Endothelial cell of umbilical vein (primary cell): ENCODE measurements at regions not wholly inside any gene's neighbourhood (a gene's known extent, or its start where the extent isn't known, plus 50 kb on each side); places are given as distances from the start of the nearest gene placed in this dataset.

Experiments
- BruUV-seq: library from RNA; stranded (reverse); fragments of 400-500 nt; replicated peaks from 2 replicates; lab custom pipeline; 2021; lab: Mats Ljungman, UMichigan
- CTCF ChIA-PET: fragments of 300-600, 350-600 bp; sonication (Branson Sonifier 250); formaldehyde crosslinking; loops from one replicate; lab custom pipeline; 2021; ENCODE audit warnings: antibody characterized with exemption, inconsistent platforms; lab: Charles Lee
- POLR2A ChIA-PET: fragments of 300-600, 350-600 bp; sonication (Branson Sonifier 250); formaldehyde crosslinking; loops from one replicate; lab custom pipeline; 2021; ENCODE audit warnings: antibody characterized with exemption, inconsistent platforms; lab: Charles Lee
- DNase-seq: peaks from one replicate; pipeline ENCODE4 v3.0.0-alpha.2; 2011; ENCODE audit warnings: low read depth, low spot score
- FAIRE-seq: peaks from 2 replicates; lab custom pipeline; 2011; peaks lifted over from hg19 to GRCh38; lab: Jason Lieb, UNC
- H2AFZ ChIP-seq: 2 replicates; pipeline ENCODE4 v1.6.0; 2012; ENCODE audit warnings: low read depth, low read length, control low read depth, inconsistent platforms
- H3K27ac ChIP-seq: 2 replicates; pipeline ENCODE4 v1.5.1; 2011; ENCODE audit warnings: low read depth, mild to moderate bottlenecking, control low read depth, low read length, moderate library complexity; ENCODE audit not compliant: insufficient read depth
- H3K27me3 ChIP-seq, 2 experiments: 2 replicates each; pipeline versions ENCODE4 v1.6.0 to v1.6.1; 2011; ENCODE audit warnings: low read length in 2 of 2, mixed read lengths in 1 of 2; ENCODE audit not compliant: control insufficient read depth in 2 of 2, insufficient read depth in 2 of 2
- H3K36me3 ChIP-seq, 2 experiments: 2 replicates in 1 of 2; 3 replicates in 1 of 2; pipeline ENCODE4 v1.5.1; 2011; ENCODE audit warnings: low read length in 2 of 2, mild to moderate bottlenecking in 1 of 2, moderate library complexity in 1 of 2; ENCODE audit not compliant: control insufficient read depth in 2 of 2, insufficient read depth in 2 of 2; ENCODE audit errors: extremely low read depth in 1 of 2
- H3K4me1 ChIP-seq: 3 replicates; pipeline ENCODE4 v1.5.1; 2011; ENCODE audit warnings: mild to moderate bottlenecking, low read length; ENCODE audit not compliant: control insufficient read depth, insufficient read depth; ENCODE audit errors: extremely low read depth
- H3K4me2 ChIP-seq: 2 replicates; pipeline ENCODE4 v1.6.1; 2011; ENCODE audit warnings: low read length, control low read depth, mixed read lengths; ENCODE audit not compliant: insufficient read depth
- H3K4me3 ChIP-seq, 3 experiments: fragments of 200-600 bp in 1 of 3; sonication (generic), shearing (Covaris generic) in 1 of 3; replicated peaks in 1 of 3; 2 replicates each; pipeline ENCODE4 v1.5.1; 2011 to 2016; ENCODE audit warnings: control low read depth in 3 of 3, low read length in 3 of 3, mild to moderate bottlenecking in 2 of 3, inconsistent platforms in 1 of 3, low read depth in 1 of 3, moderate library complexity in 1 of 3; ENCODE audit not compliant: insufficient read depth in 1 of 3
- H3K79me2 ChIP-seq: 2 replicates; pipeline ENCODE4 v1.6.0; 2012; ENCODE audit warnings: low read length, inconsistent platforms; ENCODE audit not compliant: control insufficient read depth, insufficient read depth
- H3K9ac ChIP-seq: replicated peaks from 2 replicates; pipeline ENCODE3; 2011; ENCODE audit warnings: low read length, control low read depth; ENCODE audit not compliant: insufficient read depth; ENCODE audit errors: extremely low read depth
- H3K9me1 ChIP-seq: replicated peaks from 3 replicates; pipeline ENCODE4 v1.6.0; 2011; ENCODE audit warnings: mild to moderate bottlenecking, low read length; ENCODE audit not compliant: control insufficient read depth, insufficient read depth; ENCODE audit errors: extremely low read depth
- H3K9me3 ChIP-seq: replicated peaks from 2 replicates; pipeline ENCODE4 v1.5.1; 2012; ENCODE audit warnings: low read length, inconsistent platforms; ENCODE audit not compliant: control insufficient read depth, insufficient read depth
- H4K20me1 ChIP-seq: replicated peaks from 2 replicates; pipeline ENCODE3; 2011; ENCODE audit warnings: mild to moderate bottlenecking, low read length; ENCODE audit not compliant: control insufficient read depth, insufficient read depth; ENCODE audit errors: extremely low read depth
- CTCF ChIP-seq, 2 donors: IDR thresholded peaks; 1 replicate in 1 of 2; 2 replicates in 1 of 2; pipeline ENCODE4 v1.5.1; 2011; ENCODE audit warnings: low read length in 2 of 2, mild to moderate bottlenecking in 2 of 2, moderate library complexity in 2 of 2, control low read depth in 1 of 2, inconsistent platforms in 1 of 2, low read depth in 1 of 2; ENCODE audit not compliant: insufficient read depth in 1 of 2; ENCODE audit errors: extremely low read depth in 1 of 2
- EZH2 ChIP-seq: IDR thresholded peaks from 2 replicates; pipeline ENCODE4 v1.6.1; 2012; ENCODE audit warnings: borderline replicate concordance, low read depth, mild to moderate bottlenecking, moderate library complexity, low read length, inconsistent platforms; ENCODE audit not compliant: severe bottlenecking
- FOS ChIP-seq: IDR thresholded peaks from 2 replicates; pipeline ENCODE4 v1.6.1; 2011; ENCODE audit warnings: mild to moderate bottlenecking, low read length, moderate library complexity, borderline replicate concordance; ENCODE audit not compliant: insufficient read depth
- GATA2 ChIP-seq: IDR thresholded peaks from 2 replicates; pipeline ENCODE4 v1.7.0; 2011; ENCODE audit warnings: low read depth, mild to moderate bottlenecking, moderate library complexity, mixed read lengths, low read length; ENCODE audit not compliant: insufficient read length, insufficient read depth
- JUN ChIP-seq: IDR thresholded peaks from 2 replicates; pipeline ENCODE4 v1.6.1; 2011; ENCODE audit warnings: borderline replicate concordance, low read depth; ENCODE audit not compliant: insufficient read length, insufficient read depth
- MAX ChIP-seq: IDR thresholded peaks from 2 replicates; pipeline ENCODE4 v1.6.1; 2011; ENCODE audit not compliant: insufficient read depth, insufficient read length
- MYC ChIP-seq: IDR thresholded peaks from one replicate; pipeline ENCODE4 v1.6.1; 2011; ENCODE audit warnings: mild to moderate bottlenecking, low read depth, low read length
- POLR2A ChIP-seq: IDR thresholded peaks from 2 replicates; pipeline ENCODE4 v1.6.1; 2012; ENCODE audit warnings: low read depth, mild to moderate bottlenecking, control low read depth, low read length
- POLR2AphosphoS5 ChIP-seq: IDR thresholded peaks from 2 replicates; pipeline ENCODE4 v1.6.1; 2012; ENCODE audit warnings: low read depth, mild to moderate bottlenecking, control low read depth, low read length, moderate library complexity; ENCODE audit not compliant: insufficient read depth
- dilution Hi-C: fragments of 300-500 bp; cut with MboI; formaldehyde crosslinking; loops from one replicate; pipeline ENCODE4 v1.15.0; 2019; ENCODE audit warnings: low sequenced_read_pairs; ENCODE audit not compliant: extremely low pct_ligation_motif_present
- intact Hi-C: fragments of 100-400 bp; cut with micrococcal nuclease; formaldehyde crosslinking; loops from one replicate; pipeline ENCODE4 v1.10.0; 2022

GRCh38 chr13:50376895-50377575, 361.8 kb downstream of the KCNRG start:
- H2AFZ ChIP-seq, result no peak overlapping the region
- FAIRE-seq (no peak), DNase-seq (no peak)
- dilution Hi-C loops, result no loop called here
- H3K27me3 ChIP-seq, result no peaks in the 10 kb centered on the region
- TF ChIP-seq JUN (no peak), POLR2AphosphoS5 (no peak), MAX (no peak), EZH2 (no peak), FOS (no peak), CTCF (IDR thresholded peaks at IDR 0.05; ENCODE audit: extremely low read depth in 1 of 2, insufficient read depth in 1 of 2, low read depth in 1 of 2, low read length in 2 of 2) (no peak), GATA2 (no peak), POLR2A (no peak), MYC (no peak)
- intact Hi-C loops, result loop anchor here (1.0 kb wide), 1 partner anchor 154 kb away; no protein-coding TSS in a partner anchor
- H4K20me1 ChIP-seq, result no peaks in the 10 kb centered on the region
- H3K79me2 ChIP-seq, result no peaks in the 10 kb centered on the region
- no peak overlapping the region for H3K27ac ChIP-seq
- POLR2A ChIA-PET, result no interaction called here
- H3K9me1 ChIP-seq, result no peaks in the 10 kb centered on the region
- H3K9ac ChIP-seq, result no peak overlapping the region
- H3K36me3 ChIP-seq, result no peaks in the 10 kb centered on the region
- CTCF ChIA-PET, result no interaction called here
- H3K9me3 ChIP-seq, result peaks cover 4% of the 10 kb centered on the region
- BruUV-seq, result no TSS peak
- peaks cover 5% of the 10 kb centered on the region for H3K4me1 ChIP-seq
- no peak overlapping the region for H3K4me2 ChIP-seq
- no peak overlapping the region for H3K4me3 ChIP-seq
